GM12891 (cell line): ENCODE measurements at regions not wholly inside any gene's neighbourhood (a gene's known extent, or its start where the extent isn't known, plus 50 kb on each side); places are given as distances from the start of the nearest gene placed in this dataset.

ENCODE experiments used
- DNase-seq: peaks from one replicate; pipeline ENCODE4 v3.0.0; 2011; ENCODE audit warnings: low spot score; ENCODE audit not compliant: insufficient read length
- FAIRE-seq: peaks from 2 replicates; lab custom pipeline; 2011; peaks lifted over from hg19 to GRCh38; lab: Jason Lieb, UNC
- PAX5 ChIP-seq: IDR thresholded peaks from 2 replicates; pipeline ENCODE4 v1.6.1; 2011; ENCODE audit warnings: low read length, moderate library complexity, mild to moderate bottlenecking; ENCODE audit not compliant: insufficient read depth, severe bottlenecking
- POLR2A ChIP-seq: IDR thresholded peaks from 2 replicates; pipeline ENCODE4 v1.6.1; 2011; ENCODE audit warnings: low read depth, low read length, control low read depth
- POLR2AphosphoS5 ChIP-seq: IDR thresholded peaks from 2 replicates; pipeline ENCODE4 v1.6.1; 2011; ENCODE audit warnings: low read depth, low read length, control low read depth
- POU2F2 ChIP-seq: IDR thresholded peaks from 2 replicates; pipeline ENCODE4 v1.6.1; 2011; ENCODE audit warnings: low read depth, mild to moderate bottlenecking, control low read depth, low read length, moderate library complexity
- SPI1 ChIP-seq: IDR thresholded peaks from 2 replicates; pipeline ENCODE4 v1.6.1; 2011; ENCODE audit warnings: low read depth, low read length, control low read depth
- TAF1 ChIP-seq: IDR thresholded peaks from 2 replicates; pipeline ENCODE4 v1.6.1; 2011; ENCODE audit warnings: low read depth, low read length, control low read depth

DNA sequence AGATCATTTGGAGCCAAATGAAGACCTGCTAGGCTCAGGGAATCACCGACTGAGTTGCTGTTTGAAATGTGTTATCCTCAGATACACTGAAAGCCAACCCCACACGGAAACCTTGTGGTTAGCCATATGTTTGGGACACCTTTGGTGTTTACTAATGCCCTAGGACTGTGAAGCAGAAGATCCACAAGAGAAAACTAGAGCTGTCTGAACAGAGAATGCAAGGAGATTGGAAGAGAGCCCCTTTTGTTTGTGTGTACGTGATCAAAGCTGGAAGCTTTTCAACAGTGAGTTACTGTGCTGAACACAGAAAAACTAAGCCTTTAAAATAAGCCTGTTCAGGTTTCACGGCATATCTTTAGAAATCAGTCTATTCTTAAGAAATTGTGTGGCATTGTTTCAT, 908.2 kb upstream of the ADGRL2 start:
- FAIRE-seq = no peak
- no peak for DNase-seq
- no peak for TF ChIP-seq POLR2AphosphoS5
- no peak for TF ChIP-seq PAX5
- no peak for TF ChIP-seq TAF1
- TF ChIP-seq SPI1 = no peak
- no peak for TF ChIP-seq POLR2A
- no peak for TF ChIP-seq POU2F2

DNA sequence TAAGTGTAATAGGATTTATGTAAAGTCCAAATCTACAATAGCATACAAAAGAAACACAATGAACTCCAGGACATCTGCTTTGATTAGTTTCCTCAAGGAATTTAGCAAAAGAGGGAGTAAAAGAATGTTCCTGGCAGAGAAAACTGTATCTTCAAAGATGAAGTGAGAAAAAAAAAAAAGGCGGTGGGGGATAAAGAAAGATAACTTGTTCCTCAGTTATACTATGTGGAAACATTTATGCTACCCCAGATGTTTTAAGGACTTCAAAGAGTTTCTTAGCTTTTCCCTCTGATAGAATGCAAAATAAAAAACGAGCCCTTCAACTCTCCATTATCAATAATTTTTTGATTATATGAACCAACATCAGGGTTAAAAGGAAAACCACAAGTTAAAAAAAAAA, 908.9 kb upstream of the ADGRL2 start:
- TF ChIP-seq POLR2AphosphoS5 (no peak), POLR2A (no peak), PAX5 (no peak), TAF1 (no peak), POU2F2 (no peak), SPI1 (no peak)
- FAIRE-seq (no peak), DNase-seq (no peak)

DNA sequence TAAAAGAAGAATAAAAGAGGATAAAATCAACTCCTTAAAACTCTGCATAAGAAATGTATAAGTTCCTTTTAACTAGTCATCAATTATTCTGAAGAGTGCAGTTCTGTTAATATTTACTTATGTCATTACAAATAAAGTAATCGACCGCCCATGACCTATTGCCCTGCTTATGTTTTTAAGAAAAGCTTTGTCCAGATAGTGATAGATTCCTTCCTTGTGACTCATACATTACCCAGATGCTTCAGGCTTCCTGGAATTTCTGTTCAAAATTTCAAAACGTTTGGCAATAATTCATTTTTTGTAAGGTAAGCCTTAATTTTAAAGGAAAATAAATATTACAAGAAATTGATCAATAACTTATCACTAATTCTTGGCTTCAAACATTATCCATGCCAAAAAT, 918.2 kb upstream of the ADGRL2 start:
- TF ChIP-seq PAX5 (no peak), POLR2AphosphoS5 (no peak), TAF1 (no peak), POLR2A (no peak), SPI1 (no peak), POU2F2 (no peak)
- DNase-seq (no peak), FAIRE-seq (no peak)

DNA sequence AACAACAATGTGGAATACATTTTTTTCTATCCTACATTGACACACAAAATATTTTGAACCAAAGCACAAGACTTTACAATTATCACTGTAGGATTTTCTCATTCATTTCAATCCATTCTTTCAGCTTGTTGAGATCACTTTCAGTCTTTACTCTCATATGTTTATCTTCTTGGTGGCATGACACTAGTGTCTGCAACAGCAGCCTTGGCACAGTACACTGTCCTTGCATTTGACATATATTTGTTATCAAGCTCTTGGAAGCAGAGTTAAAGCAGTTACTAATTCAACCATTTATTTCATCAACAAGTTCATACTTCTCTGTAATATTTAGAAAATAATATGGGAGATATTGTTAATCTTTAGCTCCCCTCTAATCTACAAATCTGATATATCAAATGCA, 922.4 kb upstream of the ADGRL2 start:
- no peak for TF ChIP-seq TAF1
- TF ChIP-seq SPI1 = no peak
- no peak for TF ChIP-seq POU2F2
- no peak for TF ChIP-seq POLR2AphosphoS5
- TF ChIP-seq POLR2A = no peak
- TF ChIP-seq PAX5 = no peak
- DNase-seq (no peak), FAIRE-seq (no peak)

DNA sequence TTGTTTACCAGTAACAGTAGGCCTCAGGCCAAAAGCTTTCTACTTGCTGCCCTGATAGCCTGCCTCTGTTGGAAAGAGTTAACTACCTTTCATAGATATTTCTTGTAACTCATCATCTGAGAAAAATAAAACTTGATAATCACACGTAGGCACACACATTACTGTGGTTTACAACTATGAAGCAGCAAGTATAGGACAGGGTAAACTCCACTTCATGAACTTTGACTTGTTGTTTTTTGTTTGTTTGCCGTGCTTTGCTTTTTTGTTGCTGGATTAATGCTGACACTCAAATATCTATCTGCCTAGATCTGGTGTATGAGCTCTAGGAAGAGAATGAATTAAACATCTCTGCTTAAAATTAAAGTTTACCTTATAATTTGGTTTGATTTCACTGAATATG, 924.7 kb upstream of the ADGRL2 start:
- no peak for TF ChIP-seq SPI1
- TF ChIP-seq POLR2AphosphoS5 = no peak
- no peak for TF ChIP-seq TAF1
- no peak for TF ChIP-seq POLR2A
- TF ChIP-seq PAX5 = no peak
- no peak for TF ChIP-seq POU2F2
- FAIRE-seq = no peak
- DNase-seq = no peak

DNA sequence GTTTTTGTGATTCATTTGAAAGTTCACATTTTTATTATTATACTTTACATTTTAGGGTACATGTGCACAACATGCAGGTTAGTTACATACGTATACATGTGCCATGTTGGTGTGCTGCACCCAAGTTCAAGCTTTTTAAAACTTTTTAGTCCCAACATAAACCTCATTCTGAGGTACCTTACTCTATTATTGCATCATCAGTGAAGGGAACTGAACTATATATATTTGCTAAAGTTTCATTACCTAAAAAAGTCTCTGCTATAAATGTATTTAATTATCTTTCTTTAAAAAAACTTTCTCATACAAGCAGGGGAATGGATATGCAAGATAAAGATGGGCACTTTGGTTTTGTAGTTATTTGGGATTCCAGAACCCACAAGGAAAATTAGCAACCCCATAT, 931.4 kb upstream of the ADGRL2 start:
- FAIRE-seq (no peak), DNase-seq (no peak)
- TF ChIP-seq TAF1 (no peak), PAX5 (no peak), POLR2A (no peak)

DNA sequence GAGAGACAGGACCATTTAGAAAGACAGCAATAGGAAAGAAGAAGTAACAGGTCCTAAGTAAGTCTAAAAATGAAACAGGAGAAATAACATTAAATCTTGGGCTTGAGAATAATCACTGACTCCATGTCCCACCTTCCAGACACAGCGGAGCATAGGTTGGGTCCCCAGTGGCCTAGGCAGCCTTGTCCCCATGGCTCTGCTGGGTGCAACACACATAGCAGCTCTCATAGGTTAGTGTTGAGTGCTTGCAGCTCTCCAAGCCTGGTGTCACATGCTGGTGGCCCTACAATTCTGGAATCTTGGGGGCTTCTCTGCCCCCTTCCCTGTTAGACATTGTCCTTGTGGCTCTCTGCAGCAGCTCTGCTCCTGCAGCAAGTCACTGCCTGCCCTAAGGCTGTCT, 952.8 kb upstream of the ADGRL2 start:
- DNase-seq (no peak), FAIRE-seq (no peak)
- TF ChIP-seq POLR2A = no peak
- TF ChIP-seq PAX5 = no peak
- no peak for TF ChIP-seq TAF1
- no peak for TF ChIP-seq POU2F2
- no peak for TF ChIP-seq POLR2AphosphoS5
- no peak for TF ChIP-seq SPI1

DNA sequence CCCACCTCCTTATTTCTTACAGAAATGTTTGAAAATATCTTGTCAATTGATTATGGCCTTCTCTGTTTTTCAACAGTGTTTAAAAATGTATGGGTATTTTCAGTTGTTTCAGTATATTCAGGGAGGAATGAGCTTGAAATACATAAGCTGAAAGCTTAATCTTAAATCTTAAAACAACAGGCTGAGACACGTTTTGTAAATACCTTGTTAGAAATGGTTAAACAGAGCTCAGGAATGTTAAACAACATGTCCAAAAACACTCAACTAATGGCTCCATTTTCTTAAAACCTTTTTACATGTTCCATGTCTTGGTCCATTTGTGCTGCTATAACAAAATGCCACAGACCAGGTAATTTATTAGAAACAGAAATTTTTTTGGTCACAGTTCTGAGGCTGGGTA, 953.8 kb upstream of the ADGRL2 start:
- TF ChIP-seq POU2F2 = no peak
- TF ChIP-seq POLR2AphosphoS5 = no peak
- no peak for TF ChIP-seq SPI1
- no peak for TF ChIP-seq PAX5
- FAIRE-seq (no peak), DNase-seq (no peak)

DNA sequence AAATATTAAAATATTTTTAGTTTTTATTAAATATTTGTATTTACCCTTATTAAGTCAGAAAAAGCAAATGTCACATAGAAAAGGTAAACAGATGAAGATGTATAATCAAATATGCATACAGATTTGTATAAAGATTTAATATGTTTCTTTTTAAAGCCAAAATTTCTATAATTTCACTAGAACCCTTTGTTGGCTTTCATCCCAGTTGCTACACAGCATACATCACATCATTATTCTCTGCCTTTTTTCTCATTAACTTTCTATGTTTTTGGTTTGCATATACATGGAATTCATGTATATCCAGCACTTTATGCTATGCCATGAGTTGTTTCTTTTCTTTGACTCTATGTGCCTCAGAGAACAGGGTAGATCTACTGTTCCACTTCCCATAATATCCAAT, 957.9 kb upstream of the ADGRL2 start:
- FAIRE-seq = no peak
- DNase-seq = no peak
- TF ChIP-seq PAX5 = no peak
- TF ChIP-seq POLR2AphosphoS5 = no peak
- TF ChIP-seq POU2F2 = no peak
- TF ChIP-seq POLR2A = no peak
- no peak for TF ChIP-seq SPI1
- TF ChIP-seq TAF1 = no peak

DNA sequence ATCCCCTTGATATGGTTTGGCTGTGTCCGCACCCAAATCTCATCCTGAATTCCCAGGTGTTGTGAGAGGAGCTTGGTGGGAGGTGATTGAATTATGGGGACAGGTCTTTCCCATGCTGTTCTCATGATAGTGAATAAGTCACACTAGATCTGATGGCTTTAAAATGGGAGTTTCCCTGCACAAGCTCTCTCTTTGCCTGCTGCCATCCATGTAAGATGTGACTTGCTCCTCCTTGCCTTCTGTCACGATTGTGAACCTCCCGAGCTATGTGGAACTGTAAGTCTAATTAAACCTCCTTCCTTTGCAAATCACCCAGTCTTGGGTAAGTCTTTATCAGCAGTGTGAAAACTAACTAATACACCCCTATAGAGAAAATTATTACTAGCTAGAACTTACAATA, 959.5 kb upstream of the ADGRL2 start:
- no peak for FAIRE-seq
- DNase-seq = no peak
- no peak for TF ChIP-seq TAF1
- TF ChIP-seq PAX5 = no peak
- no peak for TF ChIP-seq POLR2A
- TF ChIP-seq POU2F2 = no peak
- no peak for TF ChIP-seq SPI1
- no peak for TF ChIP-seq POLR2AphosphoS5
